AG04450 (cell line): ENCODE measurements at regions not wholly inside any gene's neighbourhood (a gene's known extent, or its start where the extent isn't known, plus 50 kb on each side); places are given as distances from the start of the nearest gene placed in this dataset.

Experiments used
- CTCF ChIA-PET: fragments of 300-600, 350-600 bp; formaldehyde crosslinking; extraction: SDS; loops from one replicate; lab custom pipeline; 2022; ENCODE audit warnings: antibody characterized with exemption, inconsistent platforms; lab: Charles Lee
- POLR2A ChIA-PET: fragments of 350-600 bp; formaldehyde crosslinking; extraction: SDS; loops from one replicate; lab custom pipeline; 2021; ENCODE audit warnings: antibody characterized with exemption, inconsistent platforms; lab: Yijun Ruan, JAX
- DNase-seq: peaks from one replicate; pipeline ENCODE4 v3.0.0-alpha.2; 2011; ENCODE audit warnings: low read depth, low spot score
- H3K27ac ChIP-seq: one replicate; pipeline ENCODE4 v1.5.1; 2012; ENCODE audit warnings: low read depth, low read length, control low read depth
- H3K27me3 ChIP-seq: one replicate; pipeline ENCODE4 v1.6.0; 2012; ENCODE audit warnings: low read length; ENCODE audit not compliant: control insufficient read depth, insufficient read depth
- H3K4me3 ChIP-seq: 2 replicates; pipeline ENCODE4 v1.5.1; 2011; ENCODE audit warnings: mild to moderate bottlenecking, low read depth, low read length, control low read depth
- H3K9me3 ChIP-seq: 2 replicates; pipeline ENCODE4 v1.5.1; 2012; ENCODE audit warnings: low read length; ENCODE audit not compliant: control insufficient read depth, insufficient read depth
- CTCF ChIP-seq: IDR thresholded peaks from 2 replicates; pipeline ENCODE4 v1.5.1; 2011; ENCODE audit warnings: low read depth, low read length, control low read depth, inconsistent platforms

GRCh38 chr6:134609716-134610261 is 291.9 kb upstream of the SGK1 start:
- no peak for DNase-seq
- peaks cover 3% of the 10 kb centered on the region; the same call in 1 of the 2 replicates for H3K9me3 ChIP-seq
- POLR2A ChIA-PET: interaction anchor here (0.6 to 1.0 kb wide), 2 partner anchors 10 to 98 kb away, joined by 3 read pairs; no protein-coding TSS in a partner anchor
- no peak for TF ChIP-seq CTCF
- H3K27ac ChIP-seq: no peak overlapping the region
- CTCF ChIA-PET: interaction anchor here (0.5 to 0.9 kb wide), 2 partner anchors 296 to 486 kb away, joined by 3 read pairs; no protein-coding TSS in a partner anchor
- H3K4me3 ChIP-seq: no peak overlapping the region
- H3K27me3 ChIP-seq: no peaks in the 10 kb centered on the region

GRCh38 chr6:134607411-134607810 is 289.5 kb upstream of the SGK1 start:
- ChIA-PET CTCF (no interaction called here), POLR2A (no interaction called here)
- H3K27me3 ChIP-seq: no peaks in the 10 kb centered on the region
- no peak for TF ChIP-seq CTCF
- H3K4me3 ChIP-seq: no peak overlapping the region
- no peak overlapping the region for H3K27ac ChIP-seq
- DNase-seq: no peak
- H3K9me3 ChIP-seq: peaks cover 7% of the 10 kb centered on the region; the same call in 1 of the 2 replicates

- CTCF ChIA-PET: no interaction called here
- no peak for TF ChIP-seq CTCF
- POLR2A ChIA-PET: no interaction called here
Observed at GRCh38 chr6:134605034-134605433, 287.1 kb upstream of the SGK1 start.

GRCh38 chr6:134604014-134604676 is 286.2 kb upstream of the SGK1 start:
- no peaks in the 10 kb centered on the region for H3K27me3 ChIP-seq
- CTCF ChIA-PET: no interaction called here
- H3K27ac ChIP-seq: no peak overlapping the region
- TF ChIP-seq CTCF: no peak
- POLR2A ChIA-PET: no interaction called here
- peaks cover 17% of the 10 kb centered on the region for H3K9me3 ChIP-seq
- no peak for DNase-seq
- H3K4me3 ChIP-seq: no peak overlapping the region

More at GRCh38 chr6:134605034-134605433, 287.1 kb upstream of the SGK1 start:
- H3K4me3 ChIP-seq: no peak overlapping the region
- H3K9me3 ChIP-seq: peaks cover 17% of the 10 kb centered on the region
- no peak overlapping the region for H3K27ac ChIP-seq
- H3K27me3 ChIP-seq: no peaks in the 10 kb centered on the region
- DNase-seq: no peak

- Histone ChIP-seq H3K9me3 (peaks cover 17% of the 10 kb centered on the region), H3K27ac (no peak overlapping the region), H3K27me3 (no peaks in the 10 kb centered on the region), H3K4me3 (no peak overlapping the region)
- POLR2A ChIA-PET: no interaction called here
- no peak for TF ChIP-seq CTCF
- CTCF ChIA-PET: no interaction called here
- no peak for DNase-seq
Observed at GRCh38 chr6:134603561-134603960, 285.6 kb upstream of the SGK1 start.
